ENCODE measurements at regions not wholly inside any gene's neighbourhood (a gene's known extent, or its start where the extent isn't known, plus 50 kb on each side); places are given as distances from the start of the nearest gene placed in this dataset.

DNA sequence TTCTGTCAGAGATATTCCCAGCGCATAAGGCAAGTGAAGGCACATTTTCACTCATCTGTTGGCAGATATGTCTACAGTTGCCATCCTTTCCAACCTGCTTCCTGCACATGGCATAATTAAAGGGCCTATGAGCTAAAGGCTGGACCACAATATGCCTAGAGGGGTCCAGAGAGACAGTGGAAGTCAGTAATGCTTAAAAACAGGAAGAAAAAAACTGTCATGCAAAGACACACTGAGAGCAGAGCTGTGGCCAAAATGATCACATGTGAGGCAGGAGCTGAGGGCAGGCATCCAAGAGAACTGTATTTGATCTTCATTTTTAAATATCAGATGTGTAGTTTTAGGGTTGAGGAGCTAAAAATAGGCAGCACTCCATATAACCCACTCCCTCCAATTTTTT lies 125.0 kb upstream of the BACH2 start:
- Mint-ChIP-seq H3K27me3 (no peaks in the 10 kb centered on the region), H3K4me1 (peaks cover 19% of the 10 kb centered on the region), H3K27ac (no peak overlapping the region), H3K36me3 (peaks cover 3% of the 10 kb centered on the region), H3K9me3 (peaks cover 10% of the 10 kb centered on the region), H3K4me3 (no peak overlapping the region)
- DNase-seq = no peak

DNA sequence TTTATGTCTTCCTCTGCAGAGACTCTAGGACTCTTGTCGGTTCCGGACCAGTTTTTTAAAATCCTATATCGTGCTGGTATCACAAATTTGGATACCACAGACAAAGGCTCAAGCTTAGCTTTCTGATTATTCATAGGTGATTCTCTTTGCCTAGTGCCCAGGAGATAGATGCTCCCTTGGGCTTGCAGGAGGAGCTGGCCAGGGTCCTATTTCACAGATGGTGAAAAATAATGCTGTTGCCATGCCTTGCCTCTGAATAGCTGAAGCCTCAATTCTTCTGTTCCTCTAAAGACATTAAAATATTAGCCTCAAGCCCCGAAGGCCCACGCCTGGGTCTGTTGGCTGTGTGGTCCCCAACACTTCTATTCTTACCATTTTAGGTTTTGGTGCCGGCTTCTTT lies 123.9 kb upstream of the BACH2 start:
- H3K36me3 Mint-ChIP-seq = peaks cover 2% of the 10 kb centered on the region
- peaks cover 10% of the 10 kb centered on the region for H3K9me3 Mint-ChIP-seq
- H3K4me1 Mint-ChIP-seq = peaks cover 16% of the 10 kb centered on the region
- H3K27ac Mint-ChIP-seq = no peak overlapping the region
- H3K4me3 Mint-ChIP-seq = no peak overlapping the region
- no peak for DNase-seq
- no peaks in the 10 kb centered on the region for H3K27me3 Mint-ChIP-seq

GRCh38 chr6:90417385-90417784 lies 120.7 kb upstream of the BACH2 start:
- Mint-ChIP-seq H3K36me3 (no peaks in the 10 kb centered on the region), H3K4me1 (peaks cover 32% of the 10 kb centered on the region), H3K27me3 (no peaks in the 10 kb centered on the region), H3K4me3 (no peak overlapping the region), H3K9me3 (peaks cover 1% of the 10 kb centered on the region), H3K27ac (no peak overlapping the region)
- no peak for DNase-seq

GRCh38 chr6:90416322-90416721 lies 119.7 kb upstream of the BACH2 start:
- Mint-ChIP-seq H3K4me1 (peaks cover 42% of the 10 kb centered on the region), H3K36me3 (no peaks in the 10 kb centered on the region)
- no peak for DNase-seq

GRCh38 chr6:90415178-90415577 lies 118.5 kb upstream of the BACH2 start:
- no peak for DNase-seq
- peak overlapping the region; percentile 10 for H3K27ac Mint-ChIP-seq
- H3K4me3 Mint-ChIP-seq = peak overlapping the region; percentile 26
- no peaks in the 10 kb centered on the region for H3K27me3 Mint-ChIP-seq
- H3K9me3 Mint-ChIP-seq = peaks cover 1% of the 10 kb centered on the region
- H3K4me1 Mint-ChIP-seq = peaks cover 48% of the 10 kb centered on the region
- no peaks in the 10 kb centered on the region for H3K36me3 Mint-ChIP-seq

More at GRCh38 chr6:90416322-90416721, 119.7 kb upstream of the BACH2 start:
- Mint-ChIP-seq H3K27ac (no peak overlapping the region), H3K9me3 (peaks cover 1% of the 10 kb centered on the region), H3K4me3 (no peak overlapping the region), H3K27me3 (no peaks in the 10 kb centered on the region)

DNA sequence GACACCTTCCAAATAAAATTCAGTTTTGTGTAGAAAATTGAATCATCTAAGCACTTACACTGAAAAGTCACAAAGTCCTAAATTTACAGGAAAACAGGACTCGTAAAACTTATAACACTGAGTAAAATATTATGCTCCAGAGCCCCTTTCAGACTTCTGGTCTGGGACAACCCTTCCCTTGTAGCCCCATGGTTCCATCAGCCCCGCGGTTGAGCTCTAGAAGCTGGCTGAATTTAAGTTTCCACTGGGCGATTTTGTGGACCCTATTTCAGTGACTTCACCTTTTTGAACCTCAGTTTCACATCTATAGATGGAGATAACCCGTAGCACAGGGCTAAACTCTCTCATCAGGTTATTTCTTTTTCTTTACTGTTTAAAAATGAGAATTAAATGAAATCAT lies 117.7 kb upstream of the BACH2 start:
- peak overlapping the region; percentile 70 for H3K4me3 Mint-ChIP-seq
- peaks cover 48% of the 10 kb centered on the region for H3K4me1 Mint-ChIP-seq
- peak overlapping the region; percentile 85 for H3K27ac Mint-ChIP-seq
- H3K27me3 Mint-ChIP-seq = no peaks in the 10 kb centered on the region
- no peak for DNase-seq
- no peaks in the 10 kb centered on the region for H3K36me3 Mint-ChIP-seq
- peaks cover 1% of the 10 kb centered on the region for H3K9me3 Mint-ChIP-seq

DNA sequence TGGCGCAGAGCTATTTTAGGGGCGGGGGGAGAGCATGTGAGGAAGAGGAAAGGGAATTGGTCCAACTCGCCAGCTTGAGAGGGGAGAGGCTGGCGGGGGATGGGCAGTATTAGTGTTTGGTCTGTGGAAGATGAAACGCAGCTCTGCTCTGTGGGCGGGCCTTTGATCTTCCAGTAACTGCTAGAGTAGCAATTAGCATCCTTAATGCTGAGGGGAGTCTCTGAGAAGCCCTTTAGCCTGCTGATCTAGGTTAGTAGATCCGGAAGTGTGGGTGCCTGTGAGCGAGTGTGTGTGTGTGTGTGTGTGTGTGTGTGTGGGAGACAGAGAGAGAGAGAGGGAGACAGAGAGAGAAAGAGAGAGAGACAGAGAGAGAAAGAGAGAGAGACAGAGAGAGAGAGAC lies 117.2 kb upstream of the BACH2 start:
- no peaks in the 10 kb centered on the region for H3K27me3 Mint-ChIP-seq
- peaks cover 48% of the 10 kb centered on the region for H3K4me1 Mint-ChIP-seq
- no peaks in the 10 kb centered on the region for H3K36me3 Mint-ChIP-seq
- peak overlapping the region; percentile 85 for H3K27ac Mint-ChIP-seq
- H3K4me3 Mint-ChIP-seq = peak overlapping the region; percentile 70
- H3K9me3 Mint-ChIP-seq = peaks cover 1% of the 10 kb centered on the region
- DNase-seq = peak; percentile 80

GRCh38 chr6:90413396-90413795 lies 116.8 kb upstream of the BACH2 start:
- Mint-ChIP-seq H3K9me3 (no peaks in the 10 kb centered on the region), H3K4me1 (peaks cover 48% of the 10 kb centered on the region), H3K36me3 (no peaks in the 10 kb centered on the region), H3K27me3 (no peaks in the 10 kb centered on the region), H3K4me3 (peak overlapping the region; percentile 70), H3K27ac (peak overlapping the region; percentile 85)
- DNase-seq = no peak

GRCh38 chr6:90412538-90413369 lies 116.1 kb upstream of the BACH2 start:
- Mint-ChIP-seq H3K36me3 (no peaks in the 10 kb centered on the region), H3K9me3 (no peaks in the 10 kb centered on the region), H3K27ac (peak overlapping the region; percentile 55), H3K4me1 (peaks cover 48% of the 10 kb centered on the region), H3K27me3 (no peaks in the 10 kb centered on the region), H3K4me3 (peak overlapping the region; percentile 3)
- DNase-seq = no peak

DNA sequence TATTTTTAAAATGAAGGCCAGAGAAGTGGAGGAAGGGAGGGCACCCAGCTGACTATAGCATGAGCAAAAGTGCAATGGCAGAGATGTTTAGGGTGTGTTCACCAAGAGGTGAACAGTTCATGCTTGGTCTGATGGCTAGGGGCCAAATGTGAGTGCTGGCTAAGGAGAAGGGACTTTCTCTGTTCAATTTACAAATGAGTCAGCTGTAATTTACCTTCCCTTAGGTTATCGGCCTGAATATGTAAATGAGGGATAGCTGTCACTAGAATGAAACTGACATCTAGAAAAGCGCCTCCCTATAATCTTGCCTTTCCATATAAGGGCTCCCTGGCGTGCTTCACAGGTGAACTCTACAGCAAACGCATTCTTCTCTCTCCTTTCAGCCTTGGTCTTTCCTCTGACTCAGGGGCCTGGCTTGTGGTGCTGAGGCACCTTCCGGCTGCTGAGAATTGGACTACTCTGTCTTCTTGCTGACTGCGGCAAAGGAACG lies 114.7 kb upstream of the BACH2 start:
- H3K9me3 Mint-ChIP-seq = no peaks in the 10 kb centered on the region
- no peak overlapping the region for H3K4me3 Mint-ChIP-seq
- no peaks in the 10 kb centered on the region for H3K36me3 Mint-ChIP-seq
- no peaks in the 10 kb centered on the region for H3K27me3 Mint-ChIP-seq
- peak; percentile 68 for DNase-seq
- H3K27ac Mint-ChIP-seq = peak overlapping the region; percentile 47
- peaks cover 53% of the 10 kb centered on the region for H3K4me1 Mint-ChIP-seq

- H3K4me1 Mint-ChIP-seq = peaks cover 50% of the 10 kb centered on the region
- H3K4me3 Mint-ChIP-seq = no peak overlapping the region
- H3K27ac Mint-ChIP-seq = no peak overlapping the region
- no peaks in the 10 kb centered on the region for H3K27me3 Mint-ChIP-seq
- no peaks in the 10 kb centered on the region for H3K36me3 Mint-ChIP-seq
- no peak for DNase-seq
- no peaks in the 10 kb centered on the region for H3K9me3 Mint-ChIP-seq
Measured at GRCh38 chr6:90409700-90410099, 113.1 kb upstream of the BACH2 start.

- Mint-ChIP-seq H3K36me3 (no peaks in the 10 kb centered on the region), H3K4me1 (peaks cover 43% of the 10 kb centered on the region), H3K9me3 (no peaks in the 10 kb centered on the region), H3K27me3 (no peaks in the 10 kb centered on the region), H3K4me3 (no peak overlapping the region), H3K27ac (peak overlapping the region; percentile 80)
- no peak for DNase-seq
Measured at GRCh38 chr6:90406957-90407356, 110.3 kb upstream of the BACH2 start.

GRCh38 chr6:90406142-90406794 lies 109.6 kb upstream of the BACH2 start:
- DNase-seq = peak; percentile 20
- Mint-ChIP-seq H3K27me3 (no peaks in the 10 kb centered on the region), H3K36me3 (no peaks in the 10 kb centered on the region), H3K27ac (peak overlapping the region; percentile 80), H3K4me3 (no peak overlapping the region), H3K9me3 (no peaks in the 10 kb centered on the region), H3K4me1 (peaks cover 42% of the 10 kb centered on the region)

DNA sequence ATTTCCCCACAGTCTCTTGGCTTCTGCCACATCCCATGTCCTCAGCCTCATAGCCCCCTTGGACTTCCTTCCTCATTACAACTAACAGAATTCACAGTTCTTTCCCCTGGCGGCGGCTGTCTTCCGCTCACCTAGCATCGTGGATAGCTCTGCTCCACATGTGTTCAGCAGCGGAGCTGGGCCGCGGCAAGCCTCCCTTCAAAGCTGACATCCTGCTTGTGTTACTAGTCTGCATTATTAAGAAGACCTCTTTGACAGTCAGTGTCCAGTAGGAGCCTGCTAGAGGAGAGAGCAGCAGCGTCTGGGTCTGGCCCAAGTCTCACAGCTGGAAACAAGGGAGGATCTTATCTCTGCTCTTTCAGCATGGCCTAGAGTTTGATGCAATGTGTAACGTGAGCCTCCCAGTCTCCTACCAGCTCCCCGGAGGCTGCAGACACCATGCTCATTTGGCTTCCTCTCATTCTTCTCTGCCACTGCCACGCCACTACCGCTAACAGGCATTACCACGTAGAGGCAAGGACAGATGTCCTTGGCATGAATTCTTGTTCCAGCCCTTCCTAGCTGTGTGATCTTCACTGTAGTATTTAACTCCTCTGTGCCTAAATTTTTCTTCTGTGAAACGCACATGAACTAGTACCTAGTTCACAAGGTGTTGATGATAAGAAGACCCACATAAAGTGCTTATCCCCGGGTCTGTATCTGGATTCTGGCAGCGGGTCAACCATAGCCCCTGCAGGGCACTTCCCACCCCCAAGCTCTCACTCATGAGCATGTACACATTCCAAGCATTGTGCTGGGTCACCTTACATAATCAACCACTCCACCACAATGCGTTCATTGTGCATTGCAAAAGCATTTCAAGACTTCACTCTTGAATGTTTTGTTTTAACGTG lies 107.1 kb upstream of the BACH2 start:
- no peak for DNase-seq
- no peaks in the 10 kb centered on the region for H3K27me3 Mint-ChIP-seq
- no peak overlapping the region for H3K27ac Mint-ChIP-seq
- no peaks in the 10 kb centered on the region for H3K9me3 Mint-ChIP-seq
- H3K36me3 Mint-ChIP-seq = no peaks in the 10 kb centered on the region
- H3K4me3 Mint-ChIP-seq = no peak overlapping the region
- H3K4me1 Mint-ChIP-seq = peaks cover 58% of the 10 kb centered on the region

GRCh38 chr6:90402831-90403192 lies 106.2 kb upstream of the BACH2 start:
- Mint-ChIP-seq H3K4me3 (no peak overlapping the region), H3K27me3 (no peaks in the 10 kb centered on the region), H3K36me3 (no peaks in the 10 kb centered on the region), H3K9me3 (no peaks in the 10 kb centered on the region), H3K4me1 (peaks cover 66% of the 10 kb centered on the region), H3K27ac (peak overlapping the region; percentile 77)
- DNase-seq = no peak
